GM08714 (cell line): ENCODE measurements at regions not wholly inside any gene's neighbourhood (a gene's known extent, or its start where the extent isn't known, plus 50 kb on each side); places are given as distances from the start of the nearest gene placed in this dataset.
"Not testable (repeated sequence)": the region's sequence is repeated elsewhere in the genome, so short reads cannot be mapped to it uniquely, and the experiment has no call there.

ENCODE experiments used
- H3K4me3 ChIP-seq: fragments of 200-500 bp; sonication (Bioruptor generic); 2 replicates; pipeline ENCODE4 v1.5.1; 2014; ENCODE audit warnings: mild to moderate bottlenecking, low read length, inconsistent platforms
- ZNF274 ChIP-seq: IDR thresholded peaks from 2 replicates; pipeline ENCODE4 v1.6.1; 2012; ENCODE audit warnings: mild to moderate bottlenecking, low read depth, low read length

DNA sequence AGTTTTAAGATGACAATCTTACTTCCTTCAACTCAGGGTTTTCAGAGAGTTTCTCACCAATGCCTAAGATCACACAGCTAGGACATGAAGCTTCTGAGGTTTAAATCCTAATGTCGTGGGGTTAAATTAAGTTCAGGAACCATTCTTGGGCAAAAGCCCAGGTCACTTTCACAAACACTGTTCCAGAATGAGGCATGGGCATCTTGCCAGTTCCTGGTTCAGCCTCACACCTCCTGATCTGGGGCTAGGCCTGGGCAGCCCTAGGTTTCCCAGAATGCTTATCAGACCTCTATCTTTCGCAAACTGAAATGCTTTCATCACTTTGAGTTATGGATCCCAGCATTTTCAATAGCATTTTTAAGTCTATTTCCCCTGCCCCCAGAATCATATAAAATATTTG lies 224.8 kb upstream of the EDA2R start:
- TF ChIP-seq ZNF274 = no peak

DNA sequence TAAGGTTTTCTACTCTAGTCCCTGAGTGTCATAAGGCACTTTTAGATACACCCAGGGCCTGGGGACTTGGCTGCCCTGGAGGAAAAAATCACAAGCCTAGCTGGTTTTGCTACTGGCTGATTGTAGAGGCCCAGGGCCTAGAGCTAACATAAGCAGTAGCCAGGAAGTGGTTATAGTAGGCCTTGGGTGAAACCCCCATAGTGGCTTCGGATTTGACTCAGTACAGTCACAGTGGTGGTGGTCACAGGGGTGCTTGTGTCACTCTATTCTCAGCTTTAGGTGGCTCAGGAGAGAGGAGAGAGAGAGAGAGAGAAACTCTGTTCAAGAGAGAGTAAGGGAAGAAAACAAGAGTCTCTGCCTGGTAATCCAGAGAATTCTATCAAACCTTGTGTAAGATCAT lies 194.5 kb upstream of the EDA2R start:
- TF ChIP-seq ZNF274 = no peak
- no peak overlapping the region for H3K4me3 ChIP-seq

More for the DNA sequence above, 224.8 kb upstream of the EDA2R start:
- H3K4me3 ChIP-seq = no peak overlapping the region

DNA sequence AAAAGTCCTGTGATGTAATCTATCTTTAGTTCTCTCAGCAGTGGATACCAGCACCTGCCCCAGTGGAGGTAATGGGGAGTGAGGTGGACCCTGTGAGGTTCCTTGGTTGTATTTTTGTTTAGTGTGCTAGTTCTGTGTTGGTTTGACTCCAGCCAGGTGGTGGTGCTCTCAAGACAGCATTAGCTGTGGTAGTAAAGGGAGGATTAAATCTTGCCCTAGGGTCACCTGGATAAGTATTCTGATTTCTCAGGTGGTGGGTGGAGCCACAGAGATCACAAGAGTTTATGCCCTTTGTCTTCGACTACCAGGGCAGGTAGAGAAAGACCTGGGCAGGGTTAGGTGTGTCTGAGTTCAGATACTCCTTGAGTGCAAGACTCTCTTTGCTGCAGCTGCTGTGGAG lies 176.3 kb upstream of the EDA2R start:
- no peak overlapping the region for H3K4me3 ChIP-seq
- TF ChIP-seq ZNF274 = no peak

DNA sequence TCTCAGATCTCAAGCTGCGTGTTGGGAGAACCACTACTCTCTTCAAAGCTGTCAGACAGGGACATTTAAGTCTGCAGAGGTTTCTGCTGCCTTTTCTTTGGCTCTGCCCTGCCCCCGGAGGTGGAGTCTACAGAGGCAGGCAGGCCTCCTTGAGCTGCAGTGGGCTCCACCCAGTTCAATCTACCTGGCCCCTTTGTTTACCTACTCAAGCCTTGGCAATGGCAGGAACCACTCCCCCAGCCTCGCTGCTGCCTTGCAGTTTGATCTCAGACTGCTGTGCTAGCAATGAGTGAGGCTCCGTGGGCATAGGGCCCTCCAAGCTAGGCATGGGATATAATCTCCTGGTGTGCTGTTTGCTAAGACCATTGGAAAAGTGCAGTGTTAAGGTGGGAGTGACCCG lies 155.6 kb upstream of the EDA2R start:
- H3K4me3 ChIP-seq = not testable (repeated sequence)

DNA sequence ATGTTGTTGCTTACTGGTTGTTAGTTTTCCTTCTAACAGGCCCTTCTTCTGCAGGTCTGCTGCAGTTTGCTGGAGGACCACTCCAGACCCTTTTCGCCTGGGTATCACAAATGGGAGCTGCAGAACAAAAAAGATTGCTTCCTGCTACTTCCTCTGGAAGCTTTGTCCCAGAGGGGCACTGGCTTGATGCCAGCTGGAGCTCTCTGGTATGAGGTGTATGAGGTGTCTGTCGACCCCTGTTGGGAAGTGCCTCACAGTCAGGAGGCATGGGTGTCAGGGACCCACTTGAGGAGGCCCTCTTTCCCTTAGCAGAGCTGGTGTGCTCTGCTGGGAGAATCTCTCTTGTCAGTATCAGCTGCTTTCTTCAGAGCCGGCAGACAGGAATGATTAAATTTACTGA lies 127.4 kb upstream of the EDA2R start:
- TF ChIP-seq ZNF274 = no peak
- no peak overlapping the region for H3K4me3 ChIP-seq

DNA sequence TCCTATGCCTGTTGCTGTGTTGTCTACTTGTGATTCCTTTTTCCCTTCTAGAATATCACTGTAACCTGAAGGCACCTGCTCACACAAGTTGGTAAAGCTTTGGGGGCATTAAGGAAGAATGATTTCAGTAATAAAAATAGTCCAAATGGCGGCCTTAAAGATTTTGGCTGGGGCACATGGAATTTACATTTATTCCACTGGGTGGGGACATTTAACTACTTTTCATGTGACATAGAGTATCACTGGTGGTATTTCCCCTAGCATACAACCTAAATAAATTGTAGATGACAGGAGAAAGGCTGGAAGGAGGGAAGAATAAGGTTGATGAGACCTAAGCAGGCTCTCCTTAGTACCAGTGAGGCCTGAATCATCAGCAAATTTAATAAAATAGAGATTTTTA lies 121.8 kb upstream of the EDA2R start:
- no peak for TF ChIP-seq ZNF274
- no peak overlapping the region for H3K4me3 ChIP-seq

DNA sequence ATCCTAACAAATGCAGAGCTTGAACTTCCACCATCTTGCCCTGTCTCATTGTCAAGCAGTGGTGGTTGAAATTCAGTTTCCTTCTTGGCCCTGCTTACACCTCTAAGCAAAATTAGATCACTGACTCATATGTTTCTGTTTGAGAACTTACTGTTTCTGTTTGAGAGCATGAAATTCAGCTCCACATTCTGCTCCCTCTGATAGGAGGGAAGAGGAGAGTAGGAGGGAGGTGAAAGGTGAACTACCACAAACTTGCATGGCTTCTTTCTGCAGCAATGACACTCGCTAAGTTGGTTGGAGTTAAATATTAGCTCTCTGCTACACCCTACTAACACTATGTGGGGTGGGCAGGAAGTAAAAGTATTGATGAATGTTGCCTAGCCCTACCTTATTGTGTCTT lies 117.8 kb upstream of the EDA2R start:
- no peak for TF ChIP-seq ZNF274
- H3K4me3 ChIP-seq = no peak overlapping the region

DNA sequence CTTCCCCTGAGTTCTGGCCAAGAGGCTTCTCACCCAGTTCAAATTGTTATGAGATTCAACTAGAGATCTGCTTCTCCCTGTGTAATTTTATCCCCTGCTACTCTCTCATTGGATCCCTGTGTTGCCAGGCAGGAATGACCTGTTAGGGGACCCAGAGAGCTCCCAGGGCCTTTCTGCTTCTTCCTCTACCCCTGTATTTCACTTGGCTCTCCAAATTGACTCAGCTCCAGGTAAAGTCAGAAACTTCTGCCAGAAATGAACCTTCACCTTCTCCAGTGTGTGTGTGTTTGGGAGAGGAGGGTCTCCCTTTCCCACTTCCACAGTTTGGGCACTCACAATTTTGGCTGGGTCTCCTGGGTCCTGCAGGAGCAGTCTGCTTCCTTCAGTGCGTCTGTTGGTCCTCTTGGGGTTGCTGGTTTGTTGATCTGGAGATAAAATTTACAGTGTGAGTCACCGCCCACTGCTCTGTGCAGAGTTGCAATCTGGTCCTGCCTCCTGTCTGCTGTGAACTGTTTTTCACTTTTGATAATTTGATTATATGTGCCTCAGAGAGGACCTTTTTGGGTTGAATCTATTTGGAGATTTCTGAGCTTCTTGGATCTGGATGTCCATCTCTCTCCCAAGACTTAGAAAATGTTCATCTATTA lies 112.4 kb upstream of the EDA2R start:
- TF ChIP-seq ZNF274 = no peak
- H3K4me3 ChIP-seq = no peak overlapping the region

DNA sequence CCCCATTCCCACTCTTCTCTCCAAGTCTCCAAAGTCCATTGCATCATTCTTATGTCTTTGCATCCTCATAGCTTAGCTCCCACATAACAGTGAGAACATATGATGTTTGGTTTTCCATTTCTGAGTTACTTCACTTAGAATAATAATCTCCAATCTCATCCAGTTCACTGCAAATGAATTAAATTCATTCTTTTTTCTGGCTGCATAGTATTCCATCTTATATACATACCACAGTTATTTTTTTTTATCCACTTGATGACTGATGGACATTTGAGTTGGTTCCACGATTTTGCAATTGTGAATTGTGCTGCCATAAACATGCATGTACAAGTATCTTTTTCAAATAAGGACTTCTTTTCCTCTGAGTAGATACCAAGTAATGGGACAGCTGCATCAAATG lies 105.6 kb upstream of the EDA2R start:
- H3K4me3 ChIP-seq = not testable (repeated sequence)

DNA sequence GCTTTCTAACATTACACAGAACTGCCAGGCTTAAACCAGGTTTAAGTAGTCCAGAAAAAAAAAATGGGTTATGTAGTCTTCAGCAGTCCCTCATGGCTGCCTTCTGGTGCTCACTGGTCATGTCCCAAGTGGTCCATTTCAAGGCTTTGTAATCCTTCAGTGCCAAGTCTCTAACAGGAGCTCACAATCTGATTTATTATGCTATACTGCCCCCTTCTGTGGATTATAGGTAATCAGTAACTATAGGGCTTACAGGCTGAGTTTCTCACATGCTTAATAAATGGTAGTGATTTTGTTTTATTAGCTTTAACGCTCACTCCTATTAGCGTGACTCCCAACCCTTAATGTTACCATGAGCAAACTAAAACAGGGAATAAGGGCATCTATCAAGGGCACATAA lies 92.5 kb upstream of the EDA2R start:
- no peak for TF ChIP-seq ZNF274
- no peak overlapping the region for H3K4me3 ChIP-seq

DNA sequence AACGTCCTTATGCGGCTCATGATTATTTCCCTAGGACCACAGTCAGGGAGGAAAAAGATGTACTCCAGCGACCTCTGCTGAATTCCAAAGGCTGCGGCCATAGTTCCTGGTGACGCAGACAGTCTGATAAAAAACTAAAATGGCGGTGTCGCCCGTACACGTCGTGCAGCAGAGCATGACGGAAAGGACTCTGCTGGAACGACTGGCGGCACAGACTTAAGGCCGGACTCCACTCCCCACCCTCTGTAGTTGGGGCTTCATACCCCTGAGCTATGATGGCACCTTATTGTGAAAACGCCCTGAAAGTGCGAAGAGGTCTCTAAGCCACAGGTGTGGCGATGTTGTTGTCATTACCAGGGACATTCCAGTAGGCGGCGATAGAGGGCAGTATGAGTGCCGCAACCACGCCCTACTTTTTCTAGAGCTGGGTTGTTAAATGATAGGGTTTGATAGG lies 90.0 kb upstream of the EDA2R start:
- TF ChIP-seq ZNF274 = no peak
- peak overlapping the region; percentile 59; the same call in 1 of the 2 replicates for H3K4me3 ChIP-seq

DNA sequence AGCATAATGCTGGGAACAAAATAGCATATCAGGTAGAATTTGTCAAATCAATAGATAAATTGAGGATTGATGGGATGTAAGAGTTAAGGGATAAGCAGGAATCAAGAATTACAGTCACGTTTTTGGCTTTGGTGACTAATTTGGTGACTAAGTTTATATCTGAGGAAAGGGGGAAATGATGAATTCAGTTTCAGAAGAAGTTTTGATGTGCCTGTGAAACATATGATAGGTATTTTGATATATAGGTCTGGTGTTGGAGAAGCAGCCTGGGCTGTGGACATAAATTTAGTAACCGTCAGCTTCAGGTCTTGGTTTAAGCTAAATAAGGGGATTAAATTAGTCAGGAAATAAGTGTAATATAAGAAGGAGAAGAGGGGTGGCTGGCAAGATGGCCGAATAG lies 79.0 kb upstream of the EDA2R start:
- no peak for TF ChIP-seq ZNF274
- no peak overlapping the region for H3K4me3 ChIP-seq

DNA sequence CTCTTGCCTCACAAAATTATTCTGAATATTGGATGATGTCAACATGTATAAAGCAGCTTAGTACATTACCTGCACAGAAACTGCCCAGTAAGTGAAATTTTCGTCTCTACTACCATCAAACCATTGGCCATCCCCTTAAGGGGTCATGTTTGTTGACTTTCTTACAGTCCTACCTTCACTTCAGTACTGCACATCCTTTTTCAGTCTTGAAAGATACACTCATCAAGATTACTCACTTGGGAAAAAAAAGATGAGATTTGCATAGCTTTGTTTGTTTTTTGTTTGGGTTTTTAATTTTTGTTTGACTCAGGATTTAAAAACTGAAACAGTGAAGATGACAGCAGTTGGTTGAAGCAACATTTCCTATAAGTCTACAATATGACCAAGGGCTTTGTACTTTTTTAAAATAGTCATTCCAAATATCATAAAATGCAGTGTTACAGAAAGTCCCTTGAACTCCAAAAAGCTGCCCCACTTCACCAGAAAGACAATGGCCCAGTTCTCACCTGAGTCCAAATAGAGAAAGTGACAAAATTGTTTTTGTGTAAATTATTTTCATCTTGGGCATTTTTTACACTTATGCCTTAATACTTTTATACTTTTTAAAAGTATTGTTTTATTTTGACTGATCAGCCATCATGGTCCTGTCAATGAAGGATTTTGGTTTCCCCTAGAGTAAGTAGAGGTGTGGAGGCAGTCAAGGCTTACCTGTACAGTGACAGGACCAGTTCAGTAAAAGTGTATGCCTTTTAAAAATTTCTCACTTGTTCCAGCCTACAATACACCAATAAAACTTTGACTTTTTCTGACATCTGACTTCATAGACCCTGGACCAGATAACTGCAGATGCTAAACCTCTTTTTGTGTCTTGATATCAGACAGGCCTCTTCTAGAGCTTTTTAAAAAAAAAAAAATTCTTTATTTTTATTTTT lies 59.7 kb upstream of the EDA2R start:
- H3K4me3 ChIP-seq = no peak overlapping the region
- TF ChIP-seq ZNF274 = no peak

DNA sequence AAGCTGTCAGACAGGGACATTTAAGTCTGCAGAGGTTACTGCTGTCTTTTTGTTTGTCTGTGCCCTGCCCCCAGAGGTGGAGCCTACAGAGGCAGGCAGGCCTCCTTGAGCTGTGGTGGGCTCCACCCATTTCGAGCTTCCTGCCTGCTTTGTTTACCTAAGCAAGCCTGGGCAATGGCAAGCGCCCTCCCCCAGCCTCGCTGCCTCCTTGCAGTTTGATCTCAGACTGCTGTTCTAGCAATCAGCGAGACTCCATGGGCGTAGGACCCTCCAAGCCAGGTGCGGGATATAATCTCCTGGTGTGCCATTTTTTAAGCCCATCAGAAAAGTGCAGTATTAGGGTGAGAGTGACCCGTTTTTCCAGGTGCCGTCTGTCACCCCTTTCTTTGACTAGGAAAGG lies 53.6 kb upstream of the EDA2R start:
- not testable (repeated sequence) for H3K4me3 ChIP-seq
